AG10803 (cell line): ENCODE measurements at regions not wholly inside any gene's neighbourhood (a gene's known extent, or its start where the extent isn't known, plus 50 kb on each side); places are given as distances from the start of the nearest gene placed in this dataset.
"Not testable (repeated sequence)": the region's sequence is repeated elsewhere in the genome, so short reads cannot be mapped to it uniquely, and the experiment has no call there.

Experiments
- DNase-seq: peaks from one replicate; pipeline ENCODE4 v3.0.0; 2010; ENCODE audit warnings: low read depth
- H3K4me3 ChIP-seq: 2 replicates; pipeline ENCODE4 v1.5.1; 2011; ENCODE audit warnings: mild to moderate bottlenecking, low read length, control low read depth
- TF ChIP-seq, protein P1 (sequence below): conservative IDR thresholded peaks from 2 replicates; pipeline ENCODE4 v1.5.1; 2011; ENCODE audit warnings: mild to moderate bottlenecking, low read length, control low read depth, inconsistent platforms

DNA sequence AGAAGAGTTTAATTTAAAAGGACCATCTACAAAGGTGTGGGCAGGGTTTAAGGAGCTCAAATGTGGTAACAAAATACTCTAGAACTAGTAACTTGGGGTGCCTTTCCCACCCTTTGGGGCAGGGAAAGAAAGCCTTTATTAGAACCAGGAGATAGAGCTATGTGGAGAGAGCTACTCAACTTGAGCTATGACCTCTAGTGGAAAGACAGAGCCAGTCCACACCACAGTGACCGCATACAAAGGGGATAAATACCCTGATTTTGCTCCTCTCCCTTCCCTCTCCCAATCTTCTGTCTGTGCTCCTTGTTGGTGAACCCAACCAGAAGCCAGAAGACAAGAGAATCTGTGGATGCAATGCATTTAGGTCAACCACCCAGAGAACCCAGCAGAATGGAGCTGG is 54.4 kb upstream of the JAK1 start:
- H3K4me3 ChIP-seq = no peak overlapping the region
- TF ChIP-seq, protein P1, sequence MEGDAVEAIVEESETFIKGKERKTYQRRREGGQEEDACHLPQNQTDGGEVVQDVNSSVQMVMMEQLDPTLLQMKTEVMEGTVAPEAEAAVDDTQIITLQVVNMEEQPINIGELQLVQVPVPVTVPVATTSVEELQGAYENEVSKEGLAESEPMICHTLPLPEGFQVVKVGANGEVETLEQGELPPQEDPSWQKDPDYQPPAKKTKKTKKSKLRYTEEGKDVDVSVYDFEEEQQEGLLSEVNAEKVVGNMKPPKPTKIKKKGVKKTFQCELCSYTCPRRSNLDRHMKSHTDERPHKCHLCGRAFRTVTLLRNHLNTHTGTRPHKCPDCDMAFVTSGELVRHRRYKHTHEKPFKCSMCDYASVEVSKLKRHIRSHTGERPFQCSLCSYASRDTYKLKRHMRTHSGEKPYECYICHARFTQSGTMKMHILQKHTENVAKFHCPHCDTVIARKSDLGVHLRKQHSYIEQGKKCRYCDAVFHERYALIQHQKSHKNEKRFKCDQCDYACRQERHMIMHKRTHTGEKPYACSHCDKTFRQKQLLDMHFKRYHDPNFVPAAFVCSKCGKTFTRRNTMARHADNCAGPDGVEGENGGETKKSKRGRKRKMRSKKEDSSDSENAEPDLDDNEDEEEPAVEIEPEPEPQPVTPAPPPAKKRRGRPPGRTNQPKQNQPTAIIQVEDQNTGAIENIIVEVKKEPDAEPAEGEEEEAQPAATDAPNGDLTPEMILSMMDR = peak; percentile 51
- DNase-seq = no peak

DNA sequence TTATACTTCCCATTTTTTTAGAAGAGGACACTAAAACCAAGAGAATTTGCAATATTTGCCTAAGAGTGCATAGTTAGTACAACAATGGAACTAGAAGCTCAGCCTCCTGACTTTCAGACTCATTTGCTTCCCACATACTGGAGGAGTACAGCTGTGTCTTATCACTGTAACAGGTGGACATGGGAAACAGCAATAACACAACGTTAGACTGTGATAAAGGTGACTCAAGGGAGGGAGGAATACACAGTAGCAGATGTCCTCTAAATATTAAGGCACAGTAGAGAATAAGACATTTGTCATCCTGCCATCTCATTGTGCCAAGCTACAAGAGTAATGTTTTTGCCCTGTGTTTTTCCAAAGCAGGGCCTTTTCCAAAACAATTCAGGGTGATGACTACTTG is 55.4 kb upstream of the JAK1 start:
- DNase-seq = no peak
- no peak overlapping the region for H3K4me3 ChIP-seq
- TF ChIP-seq, protein P1 = no peak

DNA sequence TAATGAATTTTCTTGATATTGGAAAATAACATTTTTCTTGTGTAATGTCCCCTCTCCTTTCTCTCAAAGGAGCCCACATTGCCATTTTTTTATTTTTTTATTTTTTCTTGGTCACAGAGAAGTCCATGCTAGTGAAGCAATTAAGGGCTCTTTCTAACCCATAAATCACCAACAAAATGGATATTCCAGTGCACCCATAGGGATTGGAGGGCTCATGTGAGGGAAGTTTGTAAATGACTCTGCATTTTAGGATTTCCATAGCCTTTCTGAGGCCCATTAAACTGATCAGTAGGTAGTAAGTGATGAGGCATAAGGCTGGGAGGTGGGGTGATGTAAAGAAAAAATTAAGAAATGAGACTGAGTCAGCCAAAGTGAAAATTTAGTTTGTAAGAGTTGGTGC is 55.9 kb upstream of the JAK1 start:
- TF ChIP-seq, protein P1 = no peak
- DNase-seq = no peak
- no peak overlapping the region for H3K4me3 ChIP-seq

DNA sequence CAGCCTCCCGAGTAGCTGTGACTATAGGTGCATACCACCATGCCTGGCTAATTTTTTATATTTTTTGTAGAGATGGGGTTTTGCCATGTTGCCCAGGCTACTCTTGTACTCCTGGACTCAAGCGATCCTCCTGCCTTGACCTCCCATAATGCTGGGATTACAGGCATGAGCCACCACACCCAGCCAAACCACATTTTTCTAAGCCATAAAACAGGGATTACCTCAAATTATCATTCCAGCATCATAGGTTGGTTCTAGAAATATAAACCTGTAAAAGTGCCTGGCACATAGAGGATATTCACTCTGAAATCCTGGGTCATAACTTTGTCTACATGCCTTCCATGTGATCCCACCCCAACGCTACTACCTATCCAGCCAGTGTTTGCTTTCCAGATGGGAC is 59.4 kb upstream of the JAK1 start:
- H3K4me3 ChIP-seq = no peak overlapping the region
- TF ChIP-seq, protein P1 = no peak
- no peak for DNase-seq

DNA sequence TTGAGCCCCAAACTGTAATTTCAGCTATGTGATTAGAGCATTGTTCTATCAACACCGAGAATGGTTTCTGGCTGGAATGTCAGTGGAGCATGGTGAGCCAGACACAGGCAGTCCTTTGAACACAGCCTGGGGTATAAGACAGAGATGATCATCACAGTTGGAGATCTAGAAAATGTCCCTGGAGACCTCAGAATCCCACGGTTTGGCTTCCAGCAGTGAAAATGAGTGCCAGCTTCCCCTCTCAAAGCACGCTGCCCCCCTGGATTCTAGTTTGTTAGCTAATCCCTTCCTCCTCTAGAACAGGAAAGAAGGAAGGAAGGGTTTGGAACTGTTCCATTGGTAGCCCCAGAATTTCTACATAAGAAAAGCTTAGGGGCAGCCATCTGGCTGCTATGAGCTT is 59.9 kb upstream of the JAK1 start:
- H3K4me3 ChIP-seq = no peak overlapping the region
- DNase-seq = peak; percentile 9
- TF ChIP-seq, protein P1 = no peak

DNA sequence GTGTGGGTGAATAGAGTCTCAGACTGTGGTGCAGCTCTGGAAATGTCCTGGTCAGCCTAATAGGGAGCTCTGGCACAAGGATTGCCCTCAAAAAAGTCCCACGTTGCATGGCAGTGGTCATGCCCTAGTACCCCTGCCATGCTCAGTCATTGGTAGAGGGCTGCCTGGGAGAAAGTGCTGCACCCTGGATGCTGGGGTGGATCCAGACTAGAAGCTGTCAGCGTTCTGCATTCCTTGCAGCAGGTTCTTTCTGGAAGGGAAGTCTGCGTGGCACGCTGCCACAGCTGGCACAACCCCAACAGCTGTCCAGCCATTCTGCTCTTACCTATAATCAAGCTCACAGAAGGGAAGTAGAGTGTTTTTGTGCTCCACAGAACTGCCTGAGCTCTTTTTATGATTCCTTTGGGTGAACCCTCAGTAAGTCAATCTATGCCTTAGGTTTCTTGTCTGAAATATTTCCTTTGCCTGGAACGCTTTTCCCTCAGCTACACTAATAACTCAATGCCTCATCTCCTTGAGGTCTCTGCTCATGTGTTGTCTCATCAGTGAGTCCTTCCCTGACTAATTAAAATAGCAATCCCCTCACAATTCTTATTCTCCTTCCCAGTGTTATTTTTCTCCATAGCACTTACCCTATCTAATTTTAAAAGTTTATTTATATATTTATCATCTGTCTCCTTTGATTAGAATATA is 61.5 kb upstream of the JAK1 start:
- H3K4me3 ChIP-seq = no peak overlapping the region
- DNase-seq = no peak
- TF ChIP-seq, protein P1 = no peak

DNA sequence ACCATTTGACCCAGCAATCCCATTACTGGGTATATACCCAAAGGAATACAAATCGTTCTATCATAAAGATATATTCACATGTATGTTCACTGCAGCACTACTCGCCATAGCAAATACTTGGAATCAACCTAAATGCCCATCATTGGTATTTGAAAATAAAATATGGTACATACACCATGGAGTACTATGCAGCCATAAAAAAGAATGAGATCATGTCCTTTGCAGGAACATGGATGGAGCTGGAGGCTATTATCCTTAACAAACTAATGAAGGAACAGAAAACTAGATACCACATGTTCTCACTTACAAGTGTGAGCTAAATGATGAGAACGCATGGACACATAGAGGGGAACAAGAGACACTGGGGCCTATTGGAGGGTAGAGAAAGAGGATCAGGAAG is 63.1 kb upstream of the JAK1 start:
- H3K4me3 ChIP-seq, DNase-seq: not testable (repeated sequence)

DNA sequence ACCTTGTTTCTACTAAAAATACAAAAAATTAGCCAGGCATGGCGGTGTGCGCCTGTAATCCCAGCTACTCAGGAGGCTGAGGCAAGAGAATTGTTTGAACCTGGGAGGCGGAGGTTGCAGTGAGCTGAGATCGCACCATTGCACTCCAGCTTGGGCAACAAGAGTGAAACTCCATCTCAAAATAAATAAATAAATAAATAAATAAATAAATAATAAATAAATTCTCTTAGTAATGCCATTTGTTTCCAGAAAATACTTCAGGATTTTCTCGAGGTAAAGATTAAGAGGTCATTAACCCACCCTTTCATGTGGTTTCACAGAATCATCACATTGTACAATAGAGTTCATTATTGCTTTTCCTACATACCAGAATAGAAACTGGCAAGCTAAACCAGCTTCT is 68.5 kb upstream of the JAK1 start:
- DNase-seq, H3K4me3 ChIP-seq: not testable (repeated sequence)
